HPDE6-E6E7 (cell line): ENCODE measurements at regions not wholly inside any gene's neighbourhood (a gene's known extent, or its start where the extent isn't known, plus 50 kb on each side); places are given as distances from the start of the nearest gene placed in this dataset.
"Not testable (repeated sequence)": the region's sequence is repeated elsewhere in the genome, so short reads cannot be mapped to it uniquely, and the experiment has no call there.

Experiments used
- DNase-seq: peaks from one replicate; pipeline ENCODE4 v3.0.0; 2011; ENCODE audit warnings: missing footprints; ENCODE audit errors: extremely low spot score

DNA sequence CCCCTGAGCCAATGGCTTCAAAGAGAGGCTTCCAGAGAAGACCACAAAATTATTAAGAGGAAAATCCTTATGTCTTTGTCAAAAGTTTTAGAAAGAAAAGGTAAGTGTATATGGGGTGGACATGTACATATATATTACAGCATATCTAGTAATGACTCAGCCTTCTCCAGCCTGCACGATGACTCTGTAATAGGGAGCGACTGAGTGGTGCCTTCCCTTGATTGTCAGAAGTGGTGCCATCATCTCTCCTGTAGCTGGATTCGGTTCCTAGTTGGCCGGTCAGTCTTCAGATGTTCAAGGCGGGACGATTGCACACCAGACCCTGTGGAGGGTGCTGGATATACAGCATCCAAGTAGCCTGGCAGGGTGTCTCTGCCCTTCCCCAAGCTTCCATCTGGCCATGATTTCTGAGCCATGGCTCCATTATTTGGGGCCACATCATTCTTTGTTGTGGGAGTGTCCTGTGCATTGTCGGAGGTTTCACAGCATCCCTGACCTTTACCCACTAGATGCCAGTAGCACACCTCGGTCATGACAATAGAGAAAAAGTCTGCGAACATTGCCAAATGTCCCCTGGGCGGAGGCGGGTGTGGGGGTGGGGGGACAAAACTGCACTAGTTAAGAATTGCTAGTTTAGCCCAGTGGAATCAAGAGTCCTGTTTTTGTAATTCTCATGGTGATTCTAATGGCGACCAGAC lies 206.2 kb upstream of the KAZN start:
- DNase-seq = no peak

GRCh38 chr1:14392859-14393365 lies 205.6 kb upstream of the KAZN start:
- DNase-seq = no peak

GRCh38 chr1:14396100-14396499 lies 202.4 kb upstream of the KAZN start:
- no peak for DNase-seq

DNA sequence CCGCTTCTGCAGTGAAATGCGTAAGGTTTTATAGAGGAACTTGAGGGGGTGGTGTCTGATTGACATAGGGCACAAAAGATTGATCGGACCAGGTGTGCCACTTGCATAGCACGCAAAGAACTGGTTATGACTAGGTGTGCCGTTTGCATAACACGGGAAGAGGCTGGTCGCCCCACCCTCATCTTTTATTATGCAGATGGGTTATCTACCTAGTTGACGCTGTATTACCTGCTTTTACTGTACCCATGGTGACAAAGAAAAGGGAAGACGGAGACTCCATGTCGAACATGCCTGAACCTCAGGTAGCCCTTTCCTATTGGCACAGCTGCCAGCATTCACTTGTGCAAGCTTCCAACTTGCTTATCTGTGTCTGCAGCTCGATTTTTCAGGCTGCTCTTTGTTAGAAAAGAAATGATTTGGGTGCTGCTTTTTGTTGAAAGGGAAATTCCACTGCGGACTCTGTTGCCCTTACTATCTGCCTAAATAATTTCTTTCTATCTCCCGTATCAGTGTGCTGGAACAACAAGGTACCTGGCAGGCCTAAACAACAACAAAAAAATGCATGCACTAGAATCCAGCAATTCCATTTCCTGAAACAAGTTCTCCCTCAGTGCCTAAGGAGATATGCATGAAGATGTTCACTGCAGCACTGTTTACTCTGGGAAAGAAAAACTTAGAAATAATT lies 194.4 kb upstream of the KAZN start:
- no peak for DNase-seq

DNA sequence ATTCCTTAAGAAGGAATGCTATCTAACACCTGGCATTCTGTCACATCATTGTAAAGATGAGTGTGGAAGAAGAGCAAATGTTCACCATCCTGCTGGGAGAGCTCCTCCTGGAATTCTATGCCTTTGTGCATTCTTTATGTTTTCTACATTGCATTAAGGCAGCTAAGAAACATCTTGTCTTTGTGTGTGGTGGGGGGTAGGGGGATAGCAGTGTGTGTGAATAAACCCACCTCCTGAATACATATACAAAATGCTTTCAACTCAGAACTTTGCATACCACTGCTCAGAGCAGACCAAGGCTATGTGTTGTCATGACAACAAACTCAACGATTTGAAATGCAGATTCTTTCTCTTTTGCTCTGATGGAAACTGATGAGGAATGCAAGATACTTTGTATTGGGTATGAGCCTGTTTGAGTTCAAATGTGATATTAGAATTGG lies 193.6 kb upstream of the KAZN start:
- DNase-seq = no peak

GRCh38 chr1:14412235-14412634 lies 186.2 kb upstream of the KAZN start:
- no peak for DNase-seq

- DNase-seq = no peak
Measured at GRCh38 chr1:14413819-14414490, 184.5 kb upstream of the KAZN start.

DNA sequence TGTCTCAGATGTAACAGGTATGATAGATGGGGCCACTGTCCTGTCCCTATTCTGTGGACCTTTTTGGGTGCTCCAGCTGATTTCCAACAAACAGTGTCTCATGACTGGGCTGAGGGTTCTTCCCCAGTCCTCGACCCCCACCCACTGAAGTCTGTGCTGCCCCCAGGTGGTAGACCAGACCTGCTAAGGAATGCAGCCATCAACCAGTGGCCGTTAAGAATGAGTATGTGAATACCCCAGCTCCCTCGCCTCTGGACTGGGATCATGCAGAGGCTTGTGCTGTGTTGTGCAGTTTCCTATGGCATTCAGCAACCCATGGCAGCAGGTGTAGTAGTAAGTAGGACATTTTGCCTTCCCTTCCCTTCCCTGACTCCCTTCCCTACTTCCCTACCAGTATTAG lies 183.1 kb upstream of the KAZN start:
- DNase-seq = no peak

DNA sequence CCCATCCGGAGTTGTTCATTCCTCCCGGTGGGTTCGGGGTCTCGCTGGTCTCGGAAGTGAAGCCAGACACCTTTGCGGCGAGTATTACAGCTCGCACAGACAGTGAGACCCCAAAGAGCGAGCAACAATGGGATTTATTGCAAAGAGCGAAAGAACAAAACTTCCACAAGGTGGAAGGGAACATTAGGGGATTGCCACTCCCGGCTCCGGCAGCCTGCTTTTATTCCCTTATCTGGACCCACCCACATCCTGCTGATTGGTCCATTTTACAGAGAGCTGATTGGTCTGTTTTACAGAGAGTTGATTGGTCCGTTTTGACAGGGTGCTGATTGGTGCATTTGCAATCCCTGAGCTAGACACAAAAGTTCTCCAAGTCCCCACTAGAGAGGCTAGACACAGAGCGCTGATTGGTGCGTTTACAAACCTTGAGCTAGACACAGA lies 178.7 kb upstream of the KAZN start:
- DNase-seq = not testable (repeated sequence)

GRCh38 chr1:14420686-14421085 lies 177.8 kb upstream of the KAZN start:
- DNase-seq = no peak

- DNase-seq = no peak
Measured at GRCh38 chr1:14421295-14421976, 177.0 kb upstream of the KAZN start.

DNA sequence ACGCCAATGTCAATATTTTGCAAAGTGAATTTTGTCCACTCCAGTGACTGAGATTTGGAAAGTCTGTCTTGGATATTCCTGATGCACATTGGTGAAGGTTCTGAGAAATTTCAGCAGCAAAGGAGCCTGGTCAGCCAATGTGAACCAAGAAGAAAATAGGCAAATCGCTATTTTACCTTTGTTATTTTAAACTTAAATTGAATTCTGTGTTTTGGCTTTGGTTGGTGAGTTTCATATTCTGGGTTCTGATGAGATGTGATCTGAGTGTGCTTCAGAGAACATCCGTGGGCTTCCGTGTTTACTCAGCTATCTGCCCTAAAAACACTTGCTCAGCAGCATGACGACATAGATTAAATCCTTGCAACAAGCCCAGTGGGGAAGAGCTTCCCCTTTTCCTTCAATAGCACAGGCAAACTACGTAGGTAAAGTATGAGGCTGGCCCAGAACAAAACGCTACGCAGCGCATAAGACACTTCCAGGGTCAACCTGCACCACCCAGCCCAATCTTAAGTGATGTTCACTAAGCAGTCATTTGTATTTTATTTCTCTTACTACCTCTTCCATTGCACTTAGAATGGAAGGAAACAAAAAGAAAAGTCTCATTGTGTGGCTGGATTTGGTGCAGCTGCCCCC lies 176.4 kb upstream of the KAZN start:
- no peak for DNase-seq

DNA sequence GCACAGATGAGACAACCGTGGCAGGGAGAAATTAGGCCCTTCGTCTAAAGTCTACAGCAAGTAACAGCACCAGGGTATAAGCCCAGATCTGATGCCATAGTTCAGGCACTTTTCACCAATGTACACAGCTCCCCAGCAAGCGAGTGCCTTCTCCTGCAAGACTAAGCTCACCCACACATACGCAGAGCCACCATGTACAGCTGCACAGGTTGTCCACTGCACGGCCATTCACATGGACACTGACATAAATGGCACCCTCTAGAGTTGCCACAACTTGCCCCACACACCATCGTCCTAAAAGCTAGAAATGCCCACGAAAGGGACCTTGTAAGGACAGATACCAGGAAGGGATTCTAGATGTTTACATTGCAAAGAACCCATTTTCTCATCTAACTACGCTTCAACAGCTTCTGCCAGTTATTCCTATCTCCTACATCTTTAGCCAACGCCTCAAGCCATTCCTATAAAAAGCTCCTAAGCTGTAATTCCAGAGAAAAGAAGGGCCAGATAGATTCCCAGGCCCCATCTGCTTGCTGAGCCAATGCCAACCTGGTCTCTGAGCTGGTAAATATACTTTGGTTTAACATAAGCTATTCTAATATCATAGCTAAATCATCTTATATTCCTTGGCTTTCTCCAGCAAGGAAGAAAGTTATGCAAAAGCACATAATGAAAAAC lies 174.0 kb upstream of the KAZN start:
- no peak for DNase-seq

- no peak for DNase-seq
Measured at GRCh38 chr1:14426854-14427253, 171.6 kb upstream of the KAZN start.

DNA sequence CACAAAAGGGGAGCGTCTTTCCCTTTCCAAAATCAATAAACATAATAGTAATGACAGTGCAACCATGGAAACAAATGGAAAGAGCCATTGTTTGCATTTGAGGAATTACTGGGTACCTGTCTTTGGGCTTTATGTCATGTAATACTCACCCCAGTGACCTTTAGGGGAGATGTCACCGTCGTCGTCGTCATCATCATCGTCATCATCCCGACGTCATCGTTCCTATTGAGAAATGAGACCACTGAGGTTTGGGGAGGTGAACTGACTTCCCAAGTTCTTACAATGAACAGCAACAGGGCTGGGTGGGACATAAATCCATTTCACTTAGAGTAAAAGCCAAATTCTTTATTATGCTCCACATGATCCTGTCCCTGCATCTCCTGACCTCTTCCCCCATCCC lies 168.9 kb upstream of the KAZN start:
- DNase-seq = no peak

GRCh38 chr1:14432728-14433127 lies 165.8 kb upstream of the KAZN start:
- DNase-seq = not testable (repeated sequence)

DNA sequence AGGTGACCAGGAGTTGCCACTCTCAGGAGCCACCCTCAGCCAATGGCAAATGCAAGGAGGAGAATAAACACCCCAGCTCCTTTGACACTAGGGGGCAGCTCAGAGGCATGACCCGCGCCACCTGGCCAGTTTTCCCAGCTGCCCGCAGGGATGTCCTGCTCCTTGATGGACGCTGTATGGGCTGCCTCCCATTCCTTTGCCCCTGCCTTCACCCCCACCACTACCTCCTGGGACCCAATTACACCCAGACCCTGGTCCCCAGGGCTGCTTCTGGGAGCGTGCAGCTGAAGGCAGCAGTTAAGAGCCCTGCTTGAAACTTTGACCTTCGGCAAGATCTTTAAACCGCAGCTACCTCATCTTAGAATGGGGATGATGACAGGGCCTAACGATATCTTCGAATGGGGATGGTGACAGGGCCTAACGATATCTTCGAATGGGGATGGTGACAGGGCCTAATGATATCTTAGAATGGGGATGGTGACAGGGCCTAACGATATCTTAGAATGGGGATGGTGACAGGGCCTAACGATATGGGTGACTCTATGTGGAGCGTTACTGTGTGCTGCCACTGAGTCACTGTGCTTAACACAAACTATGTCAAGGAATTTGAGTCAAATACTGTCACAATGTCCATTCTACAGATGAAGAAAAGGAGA lies 163.0 kb upstream of the KAZN start:
- no peak for DNase-seq

GRCh38 chr1:14437417-14437918 lies 161.0 kb upstream of the KAZN start:
- no peak for DNase-seq

DNA sequence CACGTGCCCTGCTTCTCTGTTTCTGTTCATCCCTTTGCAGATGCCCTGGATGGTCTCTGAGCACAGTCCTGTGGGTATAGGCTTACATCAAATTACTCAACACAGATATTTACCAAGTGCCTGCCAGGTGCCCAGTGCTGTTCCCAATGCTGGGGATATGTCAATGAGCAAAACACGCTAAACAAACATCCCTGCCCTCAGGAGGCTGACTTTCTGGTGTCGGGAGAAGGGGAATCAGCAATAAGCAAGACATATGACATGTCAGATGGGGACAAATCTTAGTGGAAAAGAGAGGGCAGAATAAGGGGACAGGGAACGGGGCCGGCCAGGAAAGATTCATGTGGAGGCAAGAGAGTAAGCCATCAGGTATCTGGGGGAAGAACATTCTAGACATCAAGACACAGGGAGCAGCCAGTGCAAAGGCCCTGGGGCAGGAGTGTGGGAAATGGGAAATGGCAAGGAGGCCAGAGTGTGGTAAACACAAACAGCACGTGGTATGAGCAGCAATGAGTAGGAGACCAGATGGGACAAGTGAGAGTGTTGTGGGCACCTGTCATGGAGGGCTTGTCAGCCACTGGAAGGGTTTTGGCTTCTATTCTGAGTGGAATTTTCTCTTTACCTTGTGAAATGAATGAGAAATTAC lies 160.2 kb upstream of the KAZN start:
- no peak for DNase-seq

DNA sequence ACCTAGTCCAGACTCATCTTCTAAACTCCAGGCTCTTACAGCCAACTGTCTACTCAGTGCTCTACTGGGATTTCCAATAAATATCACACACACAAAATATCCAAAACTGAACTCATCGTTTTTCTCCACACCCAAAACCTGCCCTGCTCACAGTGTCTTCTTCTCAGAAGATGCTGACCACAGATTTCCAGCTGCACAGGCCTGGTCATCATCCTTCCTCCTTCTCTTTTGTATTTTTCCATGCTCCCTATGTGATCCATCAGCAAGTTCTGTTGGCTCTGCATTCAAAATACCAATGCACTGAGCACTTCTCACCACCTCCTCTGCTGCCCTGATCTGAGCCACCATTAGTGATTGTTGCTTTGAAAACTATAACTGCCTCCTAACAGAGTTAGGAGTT lies 159.5 kb upstream of the KAZN start:
- DNase-seq = no peak
